ENCODE measurements at regions not wholly inside any gene's neighbourhood (a gene's known extent, or its start where the extent isn't known, plus 50 kb on each side); places are given as distances from the start of the nearest gene placed in this dataset.

GRCh38 chr20:60913298-60913697, 338.8 kb upstream of the CDH4 start:
- H2AK5ac ChIP-seq (ENCODE audit: low read depth, low read length): no peak overlapping the region
- no peak overlapping the region for H4K91ac ChIP-seq (ENCODE audit: low read depth, low read length, poor library complexity)
- no peak overlapping the region for H3K4me2 ChIP-seq (ENCODE audit: insufficient read depth, low read length, poor library complexity, severe bottlenecking)
- no peaks in the 10 kb centered on the region for H3K79me1 ChIP-seq (ENCODE audit: low read depth, low read length)
- no peak for DNase-seq (ENCODE audit: low spot score)
- no peak overlapping the region for H3K14ac ChIP-seq (ENCODE audit: low read length)
- H2BK15ac ChIP-seq (ENCODE audit: low read length): no peak overlapping the region
- H3K9me3 ChIP-seq (replicated peaks in 1 of 2; ENCODE audit: control insufficient read depth in 2 of 2, insufficient read depth in 1 of 2, low read depth in 1 of 2, low read length in 2 of 2): no peaks in the 10 kb centered on the region
- H3K27ac ChIP-seq (replicated peaks; ENCODE audit: low read length): no peak overlapping the region
- no peak overlapping the region for H2BK5ac ChIP-seq (ENCODE audit: low read length)
- H3K4ac ChIP-seq (ENCODE audit: low read length): no peak overlapping the region
- no peak overlapping the region for H3K4me3 ChIP-seq (ENCODE audit: low read length in 2 of 2)
- WGBS, 2 donors (ENCODE audit: extremely low coverage in 2 of 2, insufficient read length in 2 of 2, insufficient replicate concordance in 1 of 2): no CpG with 5 or more reads among the region's 4 CpGs
- H2BK12ac ChIP-seq (ENCODE audit: low read length): no peak overlapping the region
- no peak overlapping the region for H3K9ac ChIP-seq (ENCODE audit: low read depth, low read length, poor library complexity)
- H3K23ac ChIP-seq (ENCODE audit: low read depth, low read length, poor library complexity): no peak overlapping the region
- no peak overlapping the region for H3K18ac ChIP-seq (ENCODE audit: low read length)
- no peak overlapping the region for H2BK120ac ChIP-seq (ENCODE audit: low read depth, low read length)
- no peak overlapping the region for H4K8ac ChIP-seq (ENCODE audit: low read depth, low read length)
- H3K36me3 ChIP-seq (replicated peaks in 1 of 2; ENCODE audit: control insufficient read depth in 2 of 2, insufficient read depth in 2 of 2, low read length in 2 of 2): no peaks in the 10 kb centered on the region
- H3K27me3 ChIP-seq (ENCODE audit: control insufficient read depth in 3 of 3, insufficient read depth in 3 of 3, low read depth in 1 of 3, low read length in 3 of 3): no peaks in the 10 kb centered on the region
- H3K4me1 ChIP-seq (ENCODE audit: control insufficient read depth in 2 of 2, insufficient read depth in 1 of 2, low read depth in 1 of 2, low read length in 2 of 2): no peaks in the 10 kb centered on the region
- H2AFZ ChIP-seq (ENCODE audit: low read length): no peak overlapping the region

- no peak overlapping the region for H4K8ac ChIP-seq (ENCODE audit: low read depth, low read length)
- no peak overlapping the region for H3K4ac ChIP-seq (ENCODE audit: low read length)
- no peak overlapping the region for H3K27ac ChIP-seq (replicated peaks; ENCODE audit: low read length)
- H2BK120ac ChIP-seq (ENCODE audit: low read depth, low read length): no peak overlapping the region
- no peak overlapping the region for H3K23ac ChIP-seq (ENCODE audit: low read depth, low read length, poor library complexity)
- no peak overlapping the region for H3K4me3 ChIP-seq (ENCODE audit: low read length in 2 of 2)
- H3K27me3 ChIP-seq (ENCODE audit: control insufficient read depth in 3 of 3, insufficient read depth in 3 of 3, low read depth in 1 of 3, low read length in 3 of 3): no peaks in the 10 kb centered on the region
- no CpG with 5 or more reads among the region's 7 CpGs for WGBS, 2 donors (ENCODE audit: extremely low coverage in 2 of 2, insufficient read length in 2 of 2, insufficient replicate concordance in 1 of 2)
- no peak overlapping the region for H3K18ac ChIP-seq (ENCODE audit: low read length)
- no peak overlapping the region for H2AK5ac ChIP-seq (ENCODE audit: low read depth, low read length)
- no peak for DNase-seq (ENCODE audit: low spot score)
- no peak overlapping the region for H4K91ac ChIP-seq (ENCODE audit: low read depth, low read length, poor library complexity)
- no peaks in the 10 kb centered on the region for H3K36me3 ChIP-seq (replicated peaks in 1 of 2; ENCODE audit: control insufficient read depth in 2 of 2, insufficient read depth in 2 of 2, low read length in 2 of 2)
- no peak overlapping the region for H3K14ac ChIP-seq (ENCODE audit: low read length)
- H3K4me1 ChIP-seq (ENCODE audit: control insufficient read depth in 2 of 2, insufficient read depth in 1 of 2, low read depth in 1 of 2, low read length in 2 of 2): no peaks in the 10 kb centered on the region
- no peaks in the 10 kb centered on the region for H3K79me1 ChIP-seq (ENCODE audit: low read depth, low read length)
- H3K4me2 ChIP-seq (ENCODE audit: insufficient read depth, low read length, poor library complexity, severe bottlenecking): no peak overlapping the region
- no peak overlapping the region for H2BK5ac ChIP-seq (ENCODE audit: low read length)
- H2AFZ ChIP-seq (ENCODE audit: low read length): no peak overlapping the region
- H2BK15ac ChIP-seq (ENCODE audit: low read length): no peak overlapping the region
- no peaks in the 10 kb centered on the region for H3K9me3 ChIP-seq (replicated peaks in 1 of 2; ENCODE audit: control insufficient read depth in 2 of 2, insufficient read depth in 1 of 2, low read depth in 1 of 2, low read length in 2 of 2)
- no peak overlapping the region for H3K9ac ChIP-seq (ENCODE audit: low read depth, low read length, poor library complexity)
- H2BK12ac ChIP-seq (ENCODE audit: low read length): no peak overlapping the region
Measured at GRCh38 chr20:60921022-60921622, 330.9 kb upstream of the CDH4 start.

GRCh38 chr20:60926831-60927230, 325.2 kb upstream of the CDH4 start:
- H3K18ac ChIP-seq (ENCODE audit: low read length): no peak overlapping the region
- H2AK5ac ChIP-seq (ENCODE audit: low read depth, low read length): no peak overlapping the region
- H2BK12ac ChIP-seq (ENCODE audit: low read length): no peak overlapping the region
- no peak overlapping the region for H3K14ac ChIP-seq (ENCODE audit: low read length)
- no peak overlapping the region for H3K4me2 ChIP-seq (ENCODE audit: insufficient read depth, low read length, poor library complexity, severe bottlenecking)
- no peaks in the 10 kb centered on the region for H3K36me3 ChIP-seq (replicated peaks in 1 of 2; ENCODE audit: control insufficient read depth in 2 of 2, insufficient read depth in 2 of 2, low read length in 2 of 2)
- no peak overlapping the region for H4K8ac ChIP-seq (ENCODE audit: low read depth, low read length)
- no peak overlapping the region for H4K91ac ChIP-seq (ENCODE audit: low read depth, low read length, poor library complexity)
- no peak overlapping the region for H2BK15ac ChIP-seq (ENCODE audit: low read length)
- no peak overlapping the region for H3K4me3 ChIP-seq (ENCODE audit: low read length in 2 of 2)
- H3K23ac ChIP-seq (ENCODE audit: low read depth, low read length, poor library complexity): peak overlapping the region; percentile 17
- no peak for DNase-seq (ENCODE audit: low spot score)
- no peak overlapping the region for H3K9ac ChIP-seq (ENCODE audit: low read depth, low read length, poor library complexity)
- no peaks in the 10 kb centered on the region for H3K79me1 ChIP-seq (ENCODE audit: low read depth, low read length)
- H3K9me3 ChIP-seq (replicated peaks in 1 of 2; ENCODE audit: control insufficient read depth in 2 of 2, insufficient read depth in 1 of 2, low read depth in 1 of 2, low read length in 2 of 2): no peaks in the 10 kb centered on the region
- no peak overlapping the region for H2AFZ ChIP-seq (ENCODE audit: low read length)
- H2BK120ac ChIP-seq (ENCODE audit: low read depth, low read length): no peak overlapping the region
- no CpG with 5 or more reads among the region's 4 CpGs for WGBS, 2 donors (ENCODE audit: extremely low coverage in 2 of 2, insufficient read length in 2 of 2, insufficient replicate concordance in 1 of 2)
- H3K4ac ChIP-seq (ENCODE audit: low read length): no peak overlapping the region
- no peaks in the 10 kb centered on the region for H3K4me1 ChIP-seq (ENCODE audit: control insufficient read depth in 2 of 2, insufficient read depth in 1 of 2, low read depth in 1 of 2, low read length in 2 of 2)
- no peak overlapping the region for H3K27ac ChIP-seq (replicated peaks; ENCODE audit: low read length)
- no peaks in the 10 kb centered on the region for H3K27me3 ChIP-seq (ENCODE audit: control insufficient read depth in 3 of 3, insufficient read depth in 3 of 3, low read depth in 1 of 3, low read length in 3 of 3)
- H2BK5ac ChIP-seq (ENCODE audit: low read length): no peak overlapping the region

- H3K18ac ChIP-seq (ENCODE audit: low read length): no peak overlapping the region
- H3K9ac ChIP-seq (ENCODE audit: low read depth, low read length, poor library complexity): no peak overlapping the region
- no peak for DNase-seq (ENCODE audit: low spot score)
Measured at GRCh38 chr20:60928341-60928740, 323.7 kb upstream of the CDH4 start.

More at GRCh38 chr20:60928341-60928740, 323.7 kb upstream of the CDH4 start:
- Histone ChIP-seq H2BK12ac (ENCODE audit: low read length) (no peak overlapping the region), H3K4ac (ENCODE audit: low read length) (no peak overlapping the region), H3K36me3 (replicated peaks in 1 of 2; ENCODE audit: control insufficient read depth in 2 of 2, insufficient read depth in 2 of 2, low read length in 2 of 2) (no peaks in the 10 kb centered on the region), H2AFZ (ENCODE audit: low read length) (no peak overlapping the region), H3K27me3 (ENCODE audit: control insufficient read depth in 3 of 3, insufficient read depth in 3 of 3, low read depth in 1 of 3, low read length in 3 of 3) (no peaks in the 10 kb centered on the region), H4K8ac (ENCODE audit: low read depth, low read length) (no peak overlapping the region), H2AK5ac (ENCODE audit: low read depth, low read length) (no peak overlapping the region), H2BK5ac (ENCODE audit: low read length) (no peak overlapping the region), H3K4me2 (ENCODE audit: insufficient read depth, low read length, poor library complexity, severe bottlenecking) (no peak overlapping the region), H4K91ac (ENCODE audit: low read depth, low read length, poor library complexity) (no peak overlapping the region), H3K4me3 (ENCODE audit: low read length in 2 of 2) (no peak overlapping the region), H3K4me1 (ENCODE audit: control insufficient read depth in 2 of 2, insufficient read depth in 1 of 2, low read depth in 1 of 2, low read length in 2 of 2) (no peaks in the 10 kb centered on the region), H3K14ac (ENCODE audit: low read length) (no peak overlapping the region), H3K27ac (replicated peaks; ENCODE audit: low read length) (no peak overlapping the region), H3K23ac (ENCODE audit: low read depth, low read length, poor library complexity) (no peak overlapping the region), H3K79me1 (ENCODE audit: low read depth, low read length) (no peaks in the 10 kb centered on the region), H2BK120ac (ENCODE audit: low read depth, low read length) (no peak overlapping the region), H2BK15ac (ENCODE audit: low read length) (no peak overlapping the region), H3K9me3 (replicated peaks in 1 of 2; ENCODE audit: control insufficient read depth in 2 of 2, insufficient read depth in 1 of 2, low read depth in 1 of 2, low read length in 2 of 2) (no peaks in the 10 kb centered on the region)
- WGBS, 2 donors (ENCODE audit: extremely low coverage in 2 of 2, insufficient read length in 2 of 2, insufficient replicate concordance in 1 of 2): no CpG with 5 or more reads among the region's 1 CpG

All from neuronal stem cell (in vitro differentiated cells).